ENCODE measurements at regions not wholly inside any gene's neighbourhood (a gene's known extent, or its start where the extent isn't known, plus 50 kb on each side); places are given as distances from the start of the nearest gene placed in this dataset.

DNA sequence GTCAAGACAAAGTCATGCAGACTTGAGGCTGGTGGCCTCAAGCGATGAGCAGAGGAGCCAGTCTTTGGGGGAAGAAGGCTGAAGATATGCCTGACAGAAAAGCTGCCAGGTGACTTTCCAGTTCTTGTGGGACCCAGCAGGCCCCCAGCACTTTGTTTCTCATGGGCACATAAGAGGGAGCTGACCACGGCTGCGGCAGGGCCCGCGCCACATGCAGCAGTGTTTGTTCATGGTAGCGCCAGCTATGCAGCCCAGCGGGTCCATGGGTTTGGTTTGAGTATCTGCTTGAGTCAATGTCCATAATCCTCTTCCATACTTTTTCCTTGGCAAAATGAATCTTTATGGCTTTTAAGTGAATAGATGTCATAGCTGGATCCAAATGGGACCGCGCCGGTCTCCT lies 91.0 kb upstream of the LY86 start:
- peaks cover 6% of the 10 kb centered on the region for H3K27me3 Mint-ChIP-seq
- H3K9me3 ChIP-seq (ENCODE audit: control extremely low read depth in 1 of 3, control insufficient read depth in 2 of 3, insufficient read depth in 1 of 3, low read length in 2 of 3), result no peaks in the 10 kb centered on the region
- no peak overlapping the region for H3K4me3 ChIP-seq (ENCODE audit: control extremely low read depth in 1 of 5, extremely low read depth in 1 of 5, insufficient read depth in 1 of 5, low read depth in 2 of 5, low read length in 4 of 5)
- WGBS (ENCODE audit: insufficient coverage), result 100% methylated on average over 5 of the region's 10 CpGs
- no peak overlapping the region for H2AFZ ChIP-seq (ENCODE audit: insufficient read depth, low read depth, low read length, poor library complexity, severe bottlenecking)
- no peaks in the 10 kb centered on the region for H3K9me3 Mint-ChIP-seq (ENCODE audit: insufficient read depth)
- TF ChIP-seq, protein P1, sequence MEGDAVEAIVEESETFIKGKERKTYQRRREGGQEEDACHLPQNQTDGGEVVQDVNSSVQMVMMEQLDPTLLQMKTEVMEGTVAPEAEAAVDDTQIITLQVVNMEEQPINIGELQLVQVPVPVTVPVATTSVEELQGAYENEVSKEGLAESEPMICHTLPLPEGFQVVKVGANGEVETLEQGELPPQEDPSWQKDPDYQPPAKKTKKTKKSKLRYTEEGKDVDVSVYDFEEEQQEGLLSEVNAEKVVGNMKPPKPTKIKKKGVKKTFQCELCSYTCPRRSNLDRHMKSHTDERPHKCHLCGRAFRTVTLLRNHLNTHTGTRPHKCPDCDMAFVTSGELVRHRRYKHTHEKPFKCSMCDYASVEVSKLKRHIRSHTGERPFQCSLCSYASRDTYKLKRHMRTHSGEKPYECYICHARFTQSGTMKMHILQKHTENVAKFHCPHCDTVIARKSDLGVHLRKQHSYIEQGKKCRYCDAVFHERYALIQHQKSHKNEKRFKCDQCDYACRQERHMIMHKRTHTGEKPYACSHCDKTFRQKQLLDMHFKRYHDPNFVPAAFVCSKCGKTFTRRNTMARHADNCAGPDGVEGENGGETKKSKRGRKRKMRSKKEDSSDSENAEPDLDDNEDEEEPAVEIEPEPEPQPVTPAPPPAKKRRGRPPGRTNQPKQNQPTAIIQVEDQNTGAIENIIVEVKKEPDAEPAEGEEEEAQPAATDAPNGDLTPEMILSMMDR (IDR thresholded peaks at IDR 0.05), result no peak
- no peak for TF ChIP-seq EZH2 (IDR thresholded peaks at IDR 0.05; ENCODE audit: borderline replicate concordance, insufficient read depth, low read depth, low read length, poor library complexity, severe bottlenecking)
- peaks cover 3% of the 10 kb centered on the region for H3K4me1 Mint-ChIP-seq
- no peaks in the 10 kb centered on the region for H3K79me2 ChIP-seq (ENCODE audit: control insufficient read depth, insufficient read depth, low read length)
- H3K9ac ChIP-seq (ENCODE audit: low read length), result no peak overlapping the region
- no peak overlapping the region for H3K4me3 Mint-ChIP-seq
- no peak overlapping the region for H3K4me2 ChIP-seq (replicated peaks; ENCODE audit: low read depth, low read length, poor library complexity, severe bottlenecking)
- H3K4me1 ChIP-seq (ENCODE audit: control insufficient read depth in 2 of 2, insufficient read depth in 2 of 2, low read length in 2 of 2), result no peaks in the 10 kb centered on the region
- ChIA-PET CTCF (interaction anchor here (1.1 to 1.9 kb wide), 3 partner anchors 11 to 1354 kb away, joined by 4 to 15 read pairs (median 4); no protein-coding TSS in a partner anchor), POLR2A (no interaction called here)
- no peaks in the 10 kb centered on the region for H3K36me3 ChIP-seq (replicated peaks in 1 of 2; ENCODE audit: control extremely low read depth in 1 of 2, control insufficient read depth in 1 of 2, extremely low read depth in 1 of 2, insufficient read depth in 2 of 2, low read length in 1 of 2)
- DNase-seq (no peak), ATAC-seq (ENCODE audit: low read depth) (no peak)
- no peaks in the 10 kb centered on the region for H4K20me1 ChIP-seq (ENCODE audit: control insufficient read depth, insufficient read depth, low read length, poor library complexity, severe bottlenecking)
- H3K27me3 ChIP-seq (replicated peaks in 1 of 4; ENCODE audit: control extremely low read depth in 1 of 4, control insufficient read depth in 3 of 4, insufficient read depth in 4 of 4, low read length in 3 of 4), result no peaks in the 10 kb centered on the region
- H3K27ac ChIP-seq (ENCODE audit: low read length in 2 of 2), result no peak overlapping the region
- H3K27ac Mint-ChIP-seq, result no peak overlapping the region
- intact Hi-C loops (cut with micrococcal nuclease), result no loop called here

DNA sequence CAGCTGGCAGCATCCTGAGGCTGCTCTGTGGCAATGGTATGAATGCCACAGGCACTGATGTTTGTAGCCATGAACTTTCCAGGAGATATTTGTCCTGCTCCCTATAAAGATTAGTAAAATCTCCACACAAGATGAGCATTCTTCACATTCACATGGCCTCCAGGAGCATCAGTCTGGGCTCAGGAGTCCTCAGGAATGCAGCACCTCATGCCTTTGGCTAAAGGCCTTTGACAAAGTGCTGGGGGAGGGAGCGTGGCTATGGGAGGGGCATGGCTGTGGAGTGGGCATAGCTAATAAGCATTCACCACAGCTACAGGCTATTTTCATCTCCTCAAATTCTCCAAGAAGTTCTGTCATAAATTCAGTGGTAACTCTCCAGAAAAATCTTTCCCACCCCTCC lies 90.5 kb upstream of the LY86 start:
- Mint-ChIP-seq H3K27ac (no peak overlapping the region), H3K9me3 (ENCODE audit: insufficient read depth) (no peaks in the 10 kb centered on the region), H3K4me3 (no peak overlapping the region), H3K4me1 (peaks cover 3% of the 10 kb centered on the region), H3K27me3 (peaks cover 6% of the 10 kb centered on the region)
- CTCF ChIA-PET, result interaction anchor here (1.1 kb wide), 1 partner anchor 12 kb away, joined by 4 read pairs; no protein-coding TSS in a partner anchor
- H3K9me3 ChIP-seq (ENCODE audit: control extremely low read depth in 1 of 3, control insufficient read depth in 2 of 3, insufficient read depth in 1 of 3, low read length in 2 of 3), result no peaks in the 10 kb centered on the region
- H3K4me1 ChIP-seq (ENCODE audit: control insufficient read depth in 2 of 2, insufficient read depth in 2 of 2, low read length in 2 of 2), result no peaks in the 10 kb centered on the region
- intact Hi-C loops (cut with micrococcal nuclease), result no loop called here
- DNase-seq, result no peak
- no peak for ATAC-seq (ENCODE audit: low read depth)
- H3K79me2 ChIP-seq (ENCODE audit: control insufficient read depth, insufficient read depth, low read length), result no peaks in the 10 kb centered on the region
- POLR2A ChIA-PET, result no interaction called here
- WGBS (ENCODE audit: insufficient coverage), result no CpG with 5 or more reads among the region's 1 CpG
- no peaks in the 10 kb centered on the region for H3K36me3 ChIP-seq (replicated peaks in 1 of 2; ENCODE audit: control extremely low read depth in 1 of 2, control insufficient read depth in 1 of 2, extremely low read depth in 1 of 2, insufficient read depth in 2 of 2, low read length in 1 of 2)
- no peak overlapping the region for H3K4me3 ChIP-seq (ENCODE audit: control extremely low read depth in 1 of 5, extremely low read depth in 1 of 5, insufficient read depth in 1 of 5, low read depth in 2 of 5, low read length in 4 of 5)
- no peak overlapping the region for H3K9ac ChIP-seq (ENCODE audit: low read length)
- TF ChIP-seq, protein P1 (IDR thresholded peaks at IDR 0.05), result no peak
- TF ChIP-seq EZH2 (IDR thresholded peaks at IDR 0.05; ENCODE audit: borderline replicate concordance, insufficient read depth, low read depth, low read length, poor library complexity, severe bottlenecking), result no peak
- no peak overlapping the region for H3K4me2 ChIP-seq (replicated peaks; ENCODE audit: low read depth, low read length, poor library complexity, severe bottlenecking)
- no peak overlapping the region for H2AFZ ChIP-seq (ENCODE audit: insufficient read depth, low read depth, low read length, poor library complexity, severe bottlenecking)
- H3K27ac ChIP-seq (ENCODE audit: low read length in 2 of 2), result no peak overlapping the region
- no peaks in the 10 kb centered on the region for H4K20me1 ChIP-seq (ENCODE audit: control insufficient read depth, insufficient read depth, low read length, poor library complexity, severe bottlenecking)
- H3K27me3 ChIP-seq (replicated peaks in 1 of 4; ENCODE audit: control extremely low read depth in 1 of 4, control insufficient read depth in 3 of 4, insufficient read depth in 4 of 4, low read length in 3 of 4), result no peaks in the 10 kb centered on the region
